ENCODE measurements at regions not wholly inside any gene's neighbourhood (a gene's known extent, or its start where the extent isn't known, plus 50 kb on each side); places are given as distances from the start of the nearest gene placed in this dataset.

GRCh38 chr1:13878021-13878420, 178.0 kb downstream of the PRDM2 start:
- no peak for DNase-seq

- DNase-seq: no peak
Measured at GRCh38 chr1:13878451-13878850, 178.5 kb downstream of the PRDM2 start.

GRCh38 chr1:13881385-13882088, 181.5 kb downstream of the PRDM2 start:
- no peak for DNase-seq

GRCh38 chr1:13888351-13888986, 188.5 kb downstream of the PRDM2 start:
- DNase-seq: no peak

GRCh38 chr1:13889495-13889894, 189.5 kb downstream of the PRDM2 start:
- DNase-seq: no peak

GRCh38 chr1:13890766-13891165, 190.8 kb downstream of the PRDM2 start:
- DNase-seq: no peak

GRCh38 chr1:13892198-13892597, 192.2 kb downstream of the PRDM2 start:
- no peak for DNase-seq

GRCh38 chr1:13892671-13893325, 192.8 kb downstream of the PRDM2 start:
- DNase-seq: no peak

GRCh38 chr1:13893409-13893821, 193.4 kb downstream of the PRDM2 start:
- no peak for DNase-seq

GRCh38 chr1:13896932-13897331, 196.9 kb downstream of the PRDM2 start:
- no peak for DNase-seq

GRCh38 chr1:13898406-13898805, 198.4 kb downstream of the PRDM2 start:
- no peak for DNase-seq

- no peak for DNase-seq
Measured at GRCh38 chr1:13899856-13900255, 199.9 kb downstream of the PRDM2 start.

- no peak for DNase-seq
Measured at GRCh38 chr1:13900583-13900982, 200.6 kb downstream of the PRDM2 start.

GRCh38 chr1:13901039-13901438, 201.1 kb downstream of the PRDM2 start:
- no peak for DNase-seq

GRCh38 chr1:13901597-13901996, 201.6 kb downstream of the PRDM2 start:
- DNase-seq: no peak

- DNase-seq: no peak
Measured at GRCh38 chr1:13908128-13908527, 208.1 kb downstream of the PRDM2 start.

- DNase-seq: no peak
Measured at GRCh38 chr1:13911697-13912619, 212.0 kb downstream of the PRDM2 start.

- no peak for DNase-seq
Measured at GRCh38 chr1:13913396-13913795, 213.4 kb downstream of the PRDM2 start.

- no peak for DNase-seq
Measured at GRCh38 chr1:13916530-13916929, 216.5 kb downstream of the PRDM2 start.

- DNase-seq: no peak
Measured at GRCh38 chr1:13917607-13918006, 217.6 kb downstream of the PRDM2 start.

- DNase-seq: no peak
Measured at GRCh38 chr1:13918862-13919261, 218.9 kb downstream of the PRDM2 start.

- DNase-seq: no peak
Measured at GRCh38 chr1:13921190-13921589, 221.2 kb downstream of the PRDM2 start.

- no peak for DNase-seq
Measured at GRCh38 chr1:13922466-13923110, 222.6 kb downstream of the PRDM2 start.
